ENCODE measurements at regions not wholly inside any gene's neighbourhood (a gene's known extent, or its start where the extent isn't known, plus 50 kb on each side); places are given as distances from the start of the nearest gene placed in this dataset.

GRCh38 chr3:21835264-21835663 lies 84.3 kb upstream of the ZNF385D start:
- DNase-seq (ENCODE audit: low spot score): no peak
- in situ Hi-C loops (cut with MboI; ENCODE audit: low sequenced_read_pairs, unreplicated experiment): no loop called here
- TF ChIP-seq CTCF (IDR thresholded peaks at IDR 0.05; ENCODE audit: borderline replicate concordance, control extremely low read depth, extremely low read depth, insufficient read depth, missing control alignments): no peak

GRCh38 chr3:21836227-21836626 lies 85.2 kb upstream of the ZNF385D start:
- TF ChIP-seq CTCF (IDR thresholded peaks at IDR 0.05; ENCODE audit: borderline replicate concordance, control extremely low read depth, extremely low read depth, insufficient read depth, missing control alignments): no peak
- no peak for DNase-seq (ENCODE audit: low spot score)
- in situ Hi-C loops (cut with MboI; ENCODE audit: low sequenced_read_pairs, unreplicated experiment): no loop called here

GRCh38 chr3:21839176-21839575 lies 88.2 kb upstream of the ZNF385D start:
- DNase-seq (ENCODE audit: low spot score): no peak
- TF ChIP-seq CTCF (IDR thresholded peaks at IDR 0.05; ENCODE audit: borderline replicate concordance, control extremely low read depth, extremely low read depth, insufficient read depth, missing control alignments): no peak
- in situ Hi-C loops (cut with MboI; ENCODE audit: low sequenced_read_pairs, unreplicated experiment): no loop called here

GRCh38 chr3:21839592-21839991 lies 88.6 kb upstream of the ZNF385D start:
- TF ChIP-seq CTCF (IDR thresholded peaks at IDR 0.05; ENCODE audit: borderline replicate concordance, control extremely low read depth, extremely low read depth, insufficient read depth, missing control alignments): no peak
- in situ Hi-C loops (cut with MboI; ENCODE audit: low sequenced_read_pairs, unreplicated experiment): no loop called here
- DNase-seq (ENCODE audit: low spot score): no peak

GRCh38 chr3:21847005-21847404 lies 96.0 kb upstream of the ZNF385D start:
- TF ChIP-seq CTCF (IDR thresholded peaks at IDR 0.05; ENCODE audit: borderline replicate concordance, control extremely low read depth, extremely low read depth, insufficient read depth, missing control alignments): no peak
- DNase-seq (ENCODE audit: low spot score): no peak
- in situ Hi-C loops (cut with MboI; ENCODE audit: low sequenced_read_pairs, unreplicated experiment): no loop called here

- in situ Hi-C loops (cut with MboI; ENCODE audit: low sequenced_read_pairs, unreplicated experiment): no loop called here
- no peak for TF ChIP-seq CTCF (IDR thresholded peaks at IDR 0.05; ENCODE audit: borderline replicate concordance, control extremely low read depth, extremely low read depth, insufficient read depth, missing control alignments)
- no peak for DNase-seq (ENCODE audit: low spot score)
Measured at GRCh38 chr3:21859124-21860081, 108.4 kb upstream of the ZNF385D start.

All from GM13976 (cell line).